NCI-H2107 (cell line): ENCODE measurements at regions not wholly inside any gene's neighbourhood (a gene's known extent, or its start where the extent isn't known, plus 50 kb on each side); places are given as distances from the start of the nearest gene placed in this dataset.

Experiments
- DNase-seq: peaks from one replicate; lab custom pipeline; 2025; lab: John Stamatoyannopoulos, UW

- no peak for DNase-seq
Observed at GRCh38 chr16:50955311-50955710, 195.8 kb downstream of the SALL1 start.

GRCh38 chr16:50954469-50954868 is 196.6 kb downstream of the SALL1 start:
- no peak for DNase-seq

- no peak for DNase-seq
Observed at GRCh38 chr16:50953290-50953689, 197.8 kb downstream of the SALL1 start.

DNA sequence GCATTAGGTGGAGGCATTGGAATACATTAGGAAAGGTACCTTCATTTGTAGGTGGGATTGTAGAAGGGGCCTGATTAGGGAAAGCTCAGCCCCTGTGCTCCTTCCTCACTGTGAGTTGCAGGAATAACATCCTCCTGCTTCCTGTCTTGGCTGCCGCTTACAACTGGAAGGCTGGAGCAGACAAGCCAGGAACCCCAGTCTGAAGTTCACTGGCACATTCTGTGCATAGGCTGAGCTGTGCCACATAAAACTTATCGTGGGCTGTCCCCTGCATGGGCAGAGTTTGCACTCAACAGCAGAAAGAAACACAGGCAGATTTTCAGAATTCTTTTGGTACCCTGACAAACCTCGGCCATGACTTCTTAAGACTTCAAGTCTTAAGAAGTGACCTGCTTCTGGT is 200.1 kb downstream of the SALL1 start:
- no peak for DNase-seq

DNA sequence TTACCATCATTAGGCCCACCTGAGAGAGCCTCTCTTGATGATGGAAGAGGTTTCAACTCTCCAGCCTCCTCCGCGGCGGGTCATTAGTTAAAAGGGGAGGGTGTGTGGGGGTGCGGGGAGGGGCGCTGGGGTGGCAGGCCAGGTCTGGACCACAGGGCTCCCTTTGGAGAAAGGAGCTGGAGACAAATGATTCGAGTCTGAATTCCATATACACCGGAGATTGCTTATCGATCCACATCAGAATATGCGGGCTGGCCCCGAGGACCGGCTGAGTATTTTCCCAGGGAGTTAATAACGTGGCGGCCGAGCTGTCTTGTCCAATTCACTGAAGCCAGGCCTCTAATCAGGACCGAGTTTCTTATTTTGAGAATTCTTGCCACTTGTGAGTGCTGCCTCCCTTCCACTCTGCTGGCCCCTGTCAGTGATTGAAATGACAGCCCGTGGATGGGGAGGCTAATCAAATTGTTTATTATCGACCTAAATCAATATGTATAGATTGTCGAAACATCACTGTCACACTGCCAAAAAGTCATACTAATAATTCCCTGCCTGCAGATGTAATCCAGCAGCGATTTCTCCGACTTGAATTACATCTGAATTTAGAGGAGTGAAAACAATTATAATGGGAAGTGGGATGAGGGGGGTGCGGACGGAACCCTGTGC is 202.7 kb downstream of the SALL1 start:
- no peak for DNase-seq

- no peak for DNase-seq
Observed at GRCh38 chr16:50947826-50948225, 203.2 kb downstream of the SALL1 start.

GRCh38 chr16:50946606-50947005 is 204.5 kb downstream of the SALL1 start:
- DNase-seq: no peak

GRCh38 chr16:50946098-50946497 is 204.2 kb downstream of the CYLD start:
- DNase-seq: no peak

DNA sequence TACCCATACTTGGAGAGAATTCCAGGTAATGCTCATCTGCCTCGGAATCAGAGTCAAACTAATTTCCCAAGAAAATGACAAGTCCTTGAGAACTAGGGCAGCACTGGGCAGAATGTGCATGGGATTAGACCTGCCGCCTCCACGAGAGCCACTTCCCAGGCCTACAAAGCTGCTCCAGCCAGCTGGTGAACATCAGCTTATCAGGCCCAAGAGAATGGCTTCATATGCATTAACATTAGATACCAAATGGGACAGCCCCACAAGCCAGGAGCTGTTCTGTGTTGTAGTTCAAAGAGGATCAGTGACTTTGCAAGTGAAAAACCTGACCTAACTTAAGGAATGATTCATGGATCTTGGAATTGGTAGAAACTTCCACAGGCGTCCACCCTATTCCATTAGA is 203.3 kb downstream of the CYLD start:
- no peak for DNase-seq

DNA sequence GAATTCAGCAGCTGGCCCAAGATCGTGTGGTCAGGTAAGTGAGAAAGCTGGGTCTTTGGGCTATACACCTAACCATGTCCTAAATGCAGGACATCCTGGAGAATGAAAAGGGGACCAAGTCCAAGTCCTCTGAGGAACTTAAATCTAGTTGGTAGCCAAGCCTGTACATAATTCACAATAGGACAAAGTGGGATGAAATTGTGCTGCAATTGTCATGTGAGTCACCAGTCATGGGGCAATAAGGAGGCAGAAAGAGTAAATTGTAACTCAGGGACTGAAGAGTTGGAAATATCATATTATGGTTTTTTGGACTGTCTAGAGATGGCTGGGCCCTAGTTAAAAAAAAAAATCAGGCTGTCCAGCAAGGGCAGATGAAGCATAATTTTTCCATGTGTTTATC is 202.6 kb downstream of the CYLD start:
- DNase-seq: no peak

- no peak for DNase-seq
Observed at GRCh38 chr16:50944033-50944432, 202.1 kb downstream of the CYLD start.

GRCh38 chr16:50942143-50942542 is 200.3 kb downstream of the CYLD start:
- DNase-seq: no peak

- no peak for DNase-seq
Observed at GRCh38 chr16:50941681-50942080, 199.8 kb downstream of the CYLD start.

- no peak for DNase-seq
Observed at GRCh38 chr16:50940275-50940854, 198.5 kb downstream of the CYLD start.

GRCh38 chr16:50939356-50939755 is 197.5 kb downstream of the CYLD start:
- DNase-seq: no peak

GRCh38 chr16:50938932-50939331 is 197.0 kb downstream of the CYLD start:
- DNase-seq: no peak

DNA sequence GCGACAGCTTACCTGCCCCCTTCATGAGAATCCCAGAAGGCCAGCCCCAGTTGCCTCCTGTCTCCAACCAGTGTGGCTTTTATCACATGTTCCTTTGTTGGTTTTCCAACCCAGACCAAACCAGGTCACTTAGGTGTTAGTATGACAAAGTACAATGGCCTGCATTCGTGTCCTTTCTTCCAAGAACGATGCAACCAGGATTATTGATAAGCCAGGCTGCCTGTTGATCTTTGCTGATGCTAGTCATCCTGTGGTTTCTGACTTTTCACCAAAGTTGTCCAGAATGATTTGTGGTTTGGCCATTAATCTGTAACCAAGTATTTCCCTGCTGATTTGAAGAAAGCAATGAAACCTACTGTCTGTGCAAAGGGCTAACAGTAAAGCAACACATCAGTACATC is 191.4 kb downstream of the CYLD start:
- DNase-seq: no peak

DNA sequence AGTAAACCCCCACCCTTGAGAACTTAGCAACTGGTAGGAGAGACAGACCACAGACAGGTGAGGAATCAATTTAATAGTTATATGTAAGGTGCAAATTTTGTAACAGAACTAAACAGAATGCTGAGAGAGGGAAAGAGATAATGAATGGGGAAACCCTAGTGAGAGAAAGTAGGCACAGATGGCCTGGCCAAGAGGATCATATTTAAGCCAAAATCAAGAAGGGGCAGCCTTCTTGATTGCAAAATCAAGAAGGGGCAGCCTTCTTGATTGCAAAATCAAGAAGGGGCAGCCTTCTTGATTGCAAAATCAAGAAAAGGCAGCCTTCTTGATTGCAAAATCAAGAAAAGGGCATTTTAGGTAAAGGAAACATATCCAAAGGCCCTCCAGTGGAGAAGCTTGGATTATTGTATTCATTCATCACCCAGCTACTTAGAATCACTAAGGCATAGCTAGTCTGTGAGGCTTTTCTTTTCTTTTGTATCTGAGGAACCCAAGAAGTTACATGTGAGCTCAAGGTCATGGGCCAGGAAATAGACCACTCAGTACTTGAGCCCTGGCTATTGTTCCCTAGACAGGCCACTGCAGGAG is 190.6 kb downstream of the CYLD start:
- DNase-seq: no peak

- DNase-seq: no peak
Observed at GRCh38 chr16:50928065-50928464, 186.2 kb downstream of the CYLD start.

- no peak for DNase-seq
Observed at GRCh38 chr16:50925758-50926357, 184.0 kb downstream of the CYLD start.

DNA sequence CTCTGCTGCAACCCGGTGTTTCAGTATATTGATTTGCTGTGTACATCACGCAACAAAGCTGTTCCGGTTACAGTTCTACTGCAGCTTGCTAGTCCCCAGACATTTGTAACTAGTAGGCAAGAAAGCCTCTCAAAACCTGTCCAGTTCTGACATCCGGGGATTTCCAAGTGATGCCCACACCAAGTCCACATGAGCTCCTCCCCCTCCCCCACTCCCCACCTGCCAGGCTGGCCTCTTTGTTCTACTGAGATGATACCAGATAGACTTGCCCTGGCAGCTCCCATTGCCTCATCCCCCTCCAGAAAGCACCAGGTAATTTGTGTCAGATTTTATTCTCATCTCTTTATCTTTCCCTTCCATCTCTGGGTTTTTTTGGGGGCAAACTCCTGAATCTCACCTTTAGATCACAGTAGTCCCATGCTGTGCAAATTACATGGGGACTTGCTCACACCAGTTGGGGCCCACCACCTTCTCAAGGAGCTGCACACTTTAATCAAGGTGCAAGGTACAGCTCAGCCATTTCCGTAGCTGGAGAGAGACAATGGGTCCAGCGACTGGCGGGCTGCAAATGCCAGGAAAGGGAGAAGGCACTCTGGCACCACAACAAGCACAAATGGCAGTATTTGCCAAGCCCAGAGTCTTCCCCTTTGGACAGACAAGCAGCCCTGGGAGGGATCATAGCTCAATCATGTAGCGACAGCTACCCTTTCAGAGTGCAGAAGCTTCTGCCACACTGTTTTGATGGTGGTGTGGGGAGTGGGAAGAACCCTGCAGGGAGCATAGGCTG is 183.1 kb downstream of the CYLD start:
- no peak for DNase-seq

- no peak for DNase-seq
Observed at GRCh38 chr16:50917950-50918703, 176.2 kb downstream of the CYLD start.
